ENCODE measurements at regions not wholly inside any gene's neighbourhood (a gene's known extent, or its start where the extent isn't known, plus 50 kb on each side); places are given as distances from the start of the nearest gene placed in this dataset.

DNA sequence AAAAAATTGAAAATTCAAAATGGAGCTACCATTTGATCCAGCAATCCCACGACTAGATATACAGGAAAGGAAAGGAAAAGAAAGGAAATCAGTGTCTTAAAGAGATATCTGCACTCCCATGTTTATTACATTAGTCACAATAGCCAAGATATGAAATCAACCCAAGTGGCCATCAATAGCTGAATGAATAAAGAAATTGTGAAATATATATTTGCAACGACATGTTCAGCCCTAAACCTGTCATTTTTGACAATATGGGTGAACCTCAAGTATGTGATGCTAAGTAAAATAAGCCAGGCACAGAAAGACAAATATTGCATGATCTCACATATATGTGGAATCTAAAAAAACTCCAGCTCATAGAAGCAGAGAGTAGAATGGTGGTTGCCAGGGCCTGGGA is 155.1 kb downstream of the ANXA5 start:
- TF ChIP-seq CTCF (IDR thresholded peaks at IDR 0.05) (no peak), POLR2A (IDR thresholded peaks at IDR 0.05) (no peak)
